Colonic mucosa (tissue), 4 donors: ENCODE measurements at regions not wholly inside any gene's neighbourhood (a gene's known extent, or its start where the extent isn't known, plus 50 kb on each side); places are given as distances from the start of the nearest gene placed in this dataset.

ENCODE experiments used
- DNase-seq: peaks from one replicate; pipeline ENCODE4 v3.0.0-alpha.2; 2020
- H3K27ac ChIP-seq: fragments of 200-600 bp; one replicate; pipeline ENCODE4 v1.8.0; 2021
- H3K27me3 ChIP-seq: fragments of 200-600 bp; one replicate; pipeline ENCODE4 v1.8.0; 2021
- H3K36me3 ChIP-seq: fragments of 200-600 bp; one replicate; pipeline ENCODE4 v1.8.0; 2021
- H3K4me1 ChIP-seq: fragments of 200-600 bp; one replicate; pipeline ENCODE4 v1.8.0; 2021; ENCODE audit warnings: mild to moderate bottlenecking
- H3K4me3 ChIP-seq: fragments of 200-600 bp; one replicate; pipeline ENCODE4 v1.8.0; 2021
- H3K9ac ChIP-seq, 2 donors: one replicate each; pipeline ENCODE4 v1.7.0; 2013; ENCODE audit warnings: control low read depth in 2 of 2, low read depth in 2 of 2, low read length in 2 of 2
- H3K9me3 ChIP-seq: fragments of 200-600 bp; one replicate; pipeline ENCODE4 v1.8.0; 2021
- intact Hi-C: fragments of 100-400 bp; cut with DNase I; formaldehyde crosslinking; loops from one replicate; pipeline ENCODE4 v1.14.1; 2022
- TF ChIP-seq, protein P1 (sequence below): fragments of 200-600 bp; IDR thresholded peaks from one replicate; pipeline ENCODE4 v1.8.0; 2022; ENCODE audit warnings: antibody characterized with exemption, mild to moderate bottlenecking
- donor health status: healthy.
- donor health status: DM: no; HTN: no; CAD: no.
- donor health status: DM: no; HTN: no; CAD: no.

DNA sequence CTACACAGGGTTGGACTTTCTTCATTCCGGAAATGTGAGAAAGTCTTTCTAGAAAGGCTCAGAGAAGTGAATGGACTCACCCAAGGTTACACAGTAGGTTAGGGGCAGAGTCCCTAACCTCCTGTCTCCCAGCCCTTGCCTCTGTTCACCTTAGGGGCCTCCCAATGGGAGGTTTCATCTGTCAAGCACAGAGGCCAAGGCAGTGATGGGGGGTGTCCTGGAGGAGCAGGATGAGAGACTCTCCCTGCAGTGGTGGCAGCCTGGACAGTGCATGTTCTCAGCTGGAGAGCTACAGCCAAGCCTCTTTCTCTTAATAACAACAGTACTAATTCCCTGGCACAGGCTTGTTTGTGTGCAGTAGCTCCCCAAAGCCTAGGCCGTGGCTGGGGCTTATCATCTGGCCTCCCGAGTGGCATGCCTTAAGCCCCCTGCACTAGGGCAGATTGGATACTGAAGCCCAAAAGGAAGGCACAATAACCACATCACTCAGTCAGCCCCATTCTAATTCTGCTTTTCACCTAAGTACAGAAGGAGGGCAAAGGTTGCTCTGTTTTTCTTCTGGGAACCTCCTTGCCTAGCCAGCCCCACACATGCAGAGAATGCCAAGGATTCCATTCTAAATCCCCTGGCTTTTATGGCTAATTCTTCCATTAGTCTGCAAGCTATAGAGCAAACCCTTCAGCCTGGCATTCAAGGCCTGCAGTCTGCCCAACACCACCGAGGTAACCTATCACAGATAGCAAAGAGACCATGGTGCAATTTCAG is 50.2 kb upstream of the XPA start:
- H3K9ac ChIP-seq, result no peak overlapping the region
- intact Hi-C loops, result no loop called here

DNA sequence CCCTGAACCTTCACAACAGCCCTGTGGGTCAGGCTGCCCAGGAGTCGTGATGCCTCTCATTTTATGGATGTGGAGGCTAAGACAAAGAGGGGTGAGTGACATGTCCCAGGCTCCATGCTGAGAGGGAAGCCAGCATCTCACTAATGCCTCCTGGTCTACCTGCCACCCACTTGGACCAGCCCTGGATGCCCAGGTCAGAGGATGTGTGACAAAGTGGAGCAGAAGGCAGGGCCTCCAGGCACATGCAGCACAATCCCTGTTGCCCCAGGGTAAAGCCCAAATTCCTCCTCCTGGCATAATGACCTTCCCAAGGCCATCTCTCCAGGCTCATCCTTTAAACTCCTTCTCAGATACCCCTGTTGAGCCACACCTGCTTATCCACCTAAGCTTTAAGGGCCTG is 51.4 kb upstream of the XPA start:
- Histone ChIP-seq H3K9me3 (no peaks in the 10 kb centered on the region), H3K27ac (no peak overlapping the region), H3K27me3 (no peaks in the 10 kb centered on the region), H3K36me3 (no peaks in the 10 kb centered on the region), H3K9ac (no peak overlapping the region), H3K4me3 (no peak overlapping the region), H3K4me1 (no peaks in the 10 kb centered on the region)
- DNase-seq, result no peak
- TF ChIP-seq, protein P1, sequence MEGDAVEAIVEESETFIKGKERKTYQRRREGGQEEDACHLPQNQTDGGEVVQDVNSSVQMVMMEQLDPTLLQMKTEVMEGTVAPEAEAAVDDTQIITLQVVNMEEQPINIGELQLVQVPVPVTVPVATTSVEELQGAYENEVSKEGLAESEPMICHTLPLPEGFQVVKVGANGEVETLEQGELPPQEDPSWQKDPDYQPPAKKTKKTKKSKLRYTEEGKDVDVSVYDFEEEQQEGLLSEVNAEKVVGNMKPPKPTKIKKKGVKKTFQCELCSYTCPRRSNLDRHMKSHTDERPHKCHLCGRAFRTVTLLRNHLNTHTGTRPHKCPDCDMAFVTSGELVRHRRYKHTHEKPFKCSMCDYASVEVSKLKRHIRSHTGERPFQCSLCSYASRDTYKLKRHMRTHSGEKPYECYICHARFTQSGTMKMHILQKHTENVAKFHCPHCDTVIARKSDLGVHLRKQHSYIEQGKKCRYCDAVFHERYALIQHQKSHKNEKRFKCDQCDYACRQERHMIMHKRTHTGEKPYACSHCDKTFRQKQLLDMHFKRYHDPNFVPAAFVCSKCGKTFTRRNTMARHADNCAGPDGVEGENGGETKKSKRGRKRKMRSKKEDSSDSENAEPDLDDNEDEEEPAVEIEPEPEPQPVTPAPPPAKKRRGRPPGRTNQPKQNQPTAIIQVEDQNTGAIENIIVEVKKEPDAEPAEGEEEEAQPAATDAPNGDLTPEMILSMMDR, result no peak
- intact Hi-C loops, result no loop called here

More for the DNA sequence above, 50.2 kb upstream of the XPA start:
- Histone ChIP-seq H3K9me3 (no peaks in the 10 kb centered on the region), H3K27me3 (no peaks in the 10 kb centered on the region), H3K4me3 (no peak overlapping the region), H3K36me3 (no peaks in the 10 kb centered on the region), H3K4me1 (no peaks in the 10 kb centered on the region), H3K27ac (no peak overlapping the region)
- TF ChIP-seq, protein P1, result no peak
- no peak for DNase-seq

DNA sequence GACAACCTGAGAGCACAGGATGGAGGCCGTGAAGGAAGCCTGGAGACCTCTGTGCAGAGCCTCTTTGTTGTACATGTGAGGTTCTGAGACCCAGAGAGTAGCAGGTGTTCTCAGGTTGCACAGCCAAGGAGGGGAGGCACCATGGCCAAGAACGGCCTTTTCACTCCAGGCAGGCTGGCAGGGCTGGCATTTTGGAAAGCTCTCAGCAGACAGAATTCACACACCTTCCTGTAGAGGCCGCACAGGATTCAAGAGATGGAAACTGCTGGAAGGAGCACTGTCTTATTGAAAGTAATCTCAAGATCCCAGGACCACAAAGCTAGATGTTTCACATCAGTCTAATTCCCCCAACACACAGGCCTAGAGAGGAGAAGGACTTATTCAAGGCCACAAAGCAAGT is 52.8 kb upstream of the XPA start:
- Histone ChIP-seq H3K4me3 (no peak overlapping the region), H3K27ac (no peak overlapping the region), H3K36me3 (no peaks in the 10 kb centered on the region), H3K4me1 (no peaks in the 10 kb centered on the region), H3K9me3 (no peaks in the 10 kb centered on the region), H3K27me3 (no peaks in the 10 kb centered on the region), H3K9ac (no peak overlapping the region)
- DNase-seq, result no peak
- intact Hi-C loops, result no loop called here
- TF ChIP-seq, protein P1, result no peak

DNA sequence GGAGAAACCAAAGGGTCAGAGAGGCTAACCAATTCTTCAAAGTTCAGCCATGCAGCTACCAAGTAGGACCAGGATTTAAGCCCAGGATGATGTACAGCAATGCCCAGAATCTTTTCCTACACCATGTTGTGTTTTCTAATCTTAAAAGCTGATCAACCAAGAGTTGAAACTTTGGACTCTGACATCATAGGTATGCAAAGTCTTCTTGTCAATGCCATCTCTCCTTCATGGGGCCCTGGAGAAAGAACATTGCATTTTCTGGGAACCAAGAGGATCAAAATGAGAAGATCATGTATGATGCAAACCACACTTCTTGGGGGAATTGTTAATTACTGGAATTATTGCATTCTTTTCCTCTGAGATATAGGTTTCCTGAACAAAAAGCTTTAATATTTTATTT is 54.4 kb upstream of the XPA start:
- Histone ChIP-seq H3K27ac (no peak overlapping the region), H3K4me3 (no peak overlapping the region), H3K36me3 (no peaks in the 10 kb centered on the region), H3K9me3 (no peaks in the 10 kb centered on the region), H3K9ac (no peak overlapping the region), H3K27me3 (no peaks in the 10 kb centered on the region), H3K4me1 (no peaks in the 10 kb centered on the region)
- no peak for DNase-seq
- TF ChIP-seq, protein P1, result no peak
- intact Hi-C loops, result no loop called here

DNA sequence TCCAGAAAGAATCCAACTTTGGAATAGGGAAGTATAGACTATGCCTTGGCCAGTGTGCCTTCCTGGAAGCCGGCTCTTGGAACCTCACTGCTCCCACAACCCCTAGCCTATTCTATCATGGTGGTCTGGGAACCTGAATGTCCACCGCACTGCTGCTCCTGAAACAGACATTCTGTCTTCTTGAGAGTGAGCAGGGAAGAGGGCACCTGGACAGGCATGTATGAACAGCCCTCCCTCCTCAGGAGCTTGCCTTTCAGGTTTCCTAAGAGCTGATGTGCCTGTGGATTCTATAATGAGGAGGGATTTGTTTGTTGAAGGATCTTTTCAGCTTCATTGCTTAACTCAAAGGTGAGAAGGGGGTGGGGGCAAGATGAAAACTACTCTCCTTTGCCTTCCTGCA is 55.1 kb upstream of the XPA start:
- TF ChIP-seq, protein P1, result no peak
- no peaks in the 10 kb centered on the region for H3K9me3 ChIP-seq
- DNase-seq, result no peak
- intact Hi-C loops, result no loop called here
- no peaks in the 10 kb centered on the region for H3K4me1 ChIP-seq
- no peak overlapping the region for H3K4me3 ChIP-seq
- no peaks in the 10 kb centered on the region for H3K36me3 ChIP-seq
- H3K27me3 ChIP-seq, result no peaks in the 10 kb centered on the region
- no peak overlapping the region for H3K27ac ChIP-seq
- no peak overlapping the region for H3K9ac ChIP-seq
